C1 segment of cervical spinal cord (tissue), 14 donors: ENCODE measurements at regions not wholly inside any gene's neighbourhood (a gene's known extent, or its start where the extent isn't known, plus 50 kb on each side); places are given as distances from the start of the nearest gene placed in this dataset.
"Not testable (repeated sequence)": the region's sequence is repeated elsewhere in the genome, so short reads cannot be mapped to it uniquely, and the experiment has no call there.

Source experiments
- DNase-seq, 14 donors: peaks; one replicate each; lab custom pipeline; 2025; lab: John Stamatoyannopoulos, UW

DNA sequence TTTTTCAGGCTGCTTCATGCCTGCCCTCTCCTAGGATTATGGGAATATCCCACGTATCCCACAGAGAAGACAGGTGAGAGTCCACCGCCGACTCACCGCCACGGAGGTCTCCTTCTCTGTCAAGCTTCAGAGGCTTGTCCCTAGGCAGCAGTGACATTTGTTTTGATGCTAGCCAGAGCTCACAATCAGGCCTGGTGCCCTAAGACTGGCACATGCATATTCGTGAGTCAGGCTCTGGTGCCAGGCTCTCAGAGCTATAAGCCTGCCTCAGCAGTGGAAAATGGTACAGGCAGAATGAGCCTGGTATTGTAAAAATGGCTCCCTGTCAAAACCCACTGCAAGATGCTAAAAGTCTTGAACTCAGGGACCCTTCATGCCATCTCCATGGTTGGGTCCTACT, 65.5 kb downstream of the RBMY1A1 start:
- no peak for DNase-seq

DNA sequence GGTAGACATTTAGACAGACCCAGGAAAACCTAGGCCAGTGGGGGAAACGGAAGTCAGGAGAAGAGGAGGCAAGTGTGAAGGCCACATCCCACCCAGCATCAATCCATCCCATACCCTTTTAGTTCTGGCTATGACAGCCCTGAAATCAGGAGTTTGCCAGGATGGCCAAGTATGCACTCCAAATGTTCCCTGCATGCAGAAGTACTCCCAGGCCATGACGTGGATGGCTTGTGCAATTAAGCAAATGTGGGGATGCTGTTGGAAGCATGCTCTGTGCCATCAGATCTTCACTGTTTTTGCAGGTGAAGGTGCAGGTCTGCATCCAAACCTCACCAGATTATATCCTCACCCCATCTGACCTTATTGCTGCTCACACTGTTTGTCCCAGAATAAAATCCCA, 66.8 kb downstream of the RBMY1A1 start:
- DNase-seq = no peak

DNA sequence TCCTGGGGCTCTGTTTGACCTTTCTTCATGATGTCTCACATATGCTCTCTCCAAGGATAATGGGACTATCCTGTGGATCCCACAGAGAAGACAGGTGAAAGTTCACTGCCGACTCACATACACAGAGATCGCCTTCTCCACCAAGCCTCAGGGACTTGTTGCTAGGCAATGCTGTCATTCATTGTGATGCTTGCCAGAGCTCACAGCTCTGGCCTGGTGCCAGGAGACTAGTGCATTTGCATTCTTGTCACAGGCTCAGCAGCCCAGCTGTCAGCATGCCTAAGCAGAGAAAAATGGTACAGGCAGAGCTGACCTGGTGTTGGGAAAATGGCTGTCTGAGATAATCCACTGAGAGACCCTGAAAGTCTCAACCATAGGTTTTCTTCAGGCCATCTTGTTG, 67.9 kb downstream of the RBMY1A1 start:
- peak in 3 of 14 donors; percentile 0 to 33 (median 1) for DNase-seq

DNA sequence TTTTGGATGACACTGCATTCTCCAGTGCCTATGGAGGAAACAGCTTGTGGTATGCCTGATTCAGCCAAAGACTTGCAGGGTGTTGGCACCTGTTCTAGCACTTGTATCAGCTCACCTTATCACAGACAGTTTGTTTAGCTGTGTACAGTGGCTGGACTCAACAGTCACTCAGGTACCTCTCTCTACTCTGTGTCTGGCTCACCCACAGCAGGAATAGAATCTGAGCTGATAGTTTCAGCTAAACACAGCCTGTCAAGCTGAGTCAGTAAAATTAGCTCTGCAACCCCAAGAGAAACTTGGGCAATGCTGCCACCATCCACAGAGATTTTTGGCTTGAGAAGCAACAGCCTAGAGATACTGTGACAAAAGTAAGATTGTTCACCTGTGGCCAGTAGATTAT, 101.5 kb downstream of the RBMY1A1 start:
- no peak for DNase-seq

GRCh38 chrY:21650496-21650895, 115.8 kb downstream of the RBMY1A1 start:
- DNase-seq = no peak

GRCh38 chrY:21659057-21659456, 124.4 kb downstream of the RBMY1A1 start:
- not testable (repeated sequence) for DNase-seq

DNA sequence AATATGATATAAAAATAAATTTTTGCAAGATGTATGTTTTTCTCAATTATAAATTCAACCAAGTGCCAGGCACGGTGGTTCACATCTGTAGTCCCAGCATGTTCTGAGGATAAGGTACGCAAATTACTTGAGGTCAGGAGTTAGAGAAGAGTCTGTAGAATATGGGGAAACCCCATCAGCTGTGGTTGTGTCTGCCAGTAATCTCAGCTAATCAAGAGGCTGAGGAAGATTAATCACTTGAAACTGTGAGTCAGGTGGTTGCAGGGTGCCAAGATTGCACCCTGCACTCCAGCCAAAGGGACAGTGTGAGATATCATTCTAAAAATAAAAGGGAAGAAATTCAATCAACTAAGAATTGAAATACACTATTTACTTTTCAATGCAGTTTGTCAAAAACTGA, 144.9 kb downstream of the RBMY1A1 start:
- not testable (repeated sequence) for DNase-seq

- DNase-seq = not testable (repeated sequence)
Measured at GRCh38 chrY:21686369-21686768, 151.7 kb downstream of the RBMY1A1 start.

GRCh38 chrY:21701951-21702350, 167.3 kb downstream of the RBMY1A1 start:
- DNase-seq = not testable (repeated sequence)

- DNase-seq = not testable (repeated sequence)
Measured at GRCh38 chrY:21702927-21703326, 168.2 kb downstream of the RBMY1A1 start.

DNA sequence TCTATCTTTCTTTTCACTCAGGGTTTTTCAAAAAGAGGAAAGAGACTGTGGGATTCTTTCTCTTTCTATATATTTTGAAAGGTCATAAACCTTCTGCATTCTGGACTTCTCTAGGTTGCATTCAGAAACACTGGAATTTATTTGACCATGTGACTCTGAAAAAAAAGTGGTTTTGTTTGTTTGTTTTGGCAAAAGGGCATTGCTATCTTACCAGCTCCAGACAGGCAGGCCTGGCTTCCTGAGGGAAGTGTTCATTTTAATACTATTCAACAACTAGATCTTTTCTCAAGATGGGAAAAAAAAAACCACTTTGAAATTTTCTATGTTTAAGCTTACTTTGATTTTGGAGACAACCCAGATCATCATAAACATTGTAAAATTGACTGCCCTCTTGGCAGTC, 170.6 kb downstream of the RBMY1A1 start:
- no peak for DNase-seq

GRCh38 chrY:21706611-21707010, 171.9 kb downstream of the RBMY1A1 start:
- DNase-seq = not testable (repeated sequence)

DNA sequence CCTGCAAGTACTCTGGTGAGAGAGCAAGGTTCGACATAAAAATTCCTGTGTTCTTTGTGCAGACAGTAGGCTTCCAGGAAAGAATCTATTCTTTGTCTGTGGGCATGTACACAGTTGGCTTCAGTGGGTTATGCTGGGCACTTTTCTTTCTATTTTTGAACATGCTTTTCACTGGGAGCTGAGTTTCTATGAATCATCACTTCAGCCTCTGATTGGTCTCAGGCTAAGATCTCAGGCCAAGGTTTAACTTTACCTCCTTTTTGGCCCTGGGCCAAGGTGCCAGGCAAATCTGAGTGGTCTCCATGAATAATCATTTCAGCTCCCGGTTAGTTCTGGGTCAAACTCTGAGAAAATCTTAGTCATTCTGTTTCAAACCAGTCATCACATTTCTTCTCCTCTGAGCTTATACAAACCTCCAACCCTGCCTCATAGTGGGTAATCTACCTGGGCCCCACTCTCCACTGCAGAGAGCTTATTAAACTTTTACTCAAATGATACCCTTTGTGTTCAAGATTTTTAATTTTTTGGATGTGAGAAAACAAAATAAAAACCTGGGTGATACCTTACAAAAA, 158.8 kb downstream of the RBMY1D start:
- DNase-seq = not testable (repeated sequence)

- DNase-seq = not testable (repeated sequence)
Measured at GRCh38 chrY:21744998-21745397, 149.3 kb downstream of the RBMY1D start.

DNA sequence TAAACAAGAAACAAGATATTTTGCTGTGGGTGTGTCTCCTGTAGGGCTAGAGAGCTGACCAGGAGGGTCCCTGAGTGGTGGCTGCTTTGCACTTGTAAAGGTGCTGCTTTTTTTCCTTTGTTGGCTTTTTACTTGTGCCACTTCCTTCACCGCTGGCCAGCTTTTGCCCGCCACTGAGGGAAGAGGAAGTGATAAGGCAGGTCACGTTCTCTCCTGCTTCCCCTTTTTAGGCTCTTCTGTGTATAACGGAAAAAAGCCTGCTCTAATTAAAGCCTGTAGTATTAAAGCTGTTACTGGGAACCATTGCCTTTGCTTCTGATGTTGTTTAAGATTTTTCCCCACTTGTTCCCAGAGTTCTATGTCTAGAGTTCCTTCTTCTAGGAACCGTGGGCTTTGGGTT, 134.1 kb downstream of the RBMY1D start:
- DNase-seq = not testable (repeated sequence)

DNA sequence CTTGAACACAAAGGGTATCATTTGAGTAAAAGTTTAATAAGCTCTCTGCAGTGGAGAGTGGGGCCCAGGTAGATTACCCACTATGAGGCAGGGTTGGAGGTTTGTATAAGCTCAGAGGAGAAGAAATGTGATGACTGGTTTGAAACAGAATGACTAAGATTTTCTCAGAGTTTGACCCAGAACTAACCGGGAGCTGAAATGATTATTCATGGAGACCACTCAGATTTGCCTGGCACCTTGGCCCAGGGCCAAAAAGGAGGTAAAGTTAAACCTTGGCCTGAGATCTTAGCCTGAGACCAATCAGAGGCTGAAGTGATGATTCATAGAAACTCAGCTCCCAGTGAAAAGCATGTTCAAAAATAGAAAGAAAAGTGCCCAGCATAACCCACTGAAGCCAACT, 126.5 kb downstream of the RBMY1D start:
- DNase-seq = not testable (repeated sequence)

DNA sequence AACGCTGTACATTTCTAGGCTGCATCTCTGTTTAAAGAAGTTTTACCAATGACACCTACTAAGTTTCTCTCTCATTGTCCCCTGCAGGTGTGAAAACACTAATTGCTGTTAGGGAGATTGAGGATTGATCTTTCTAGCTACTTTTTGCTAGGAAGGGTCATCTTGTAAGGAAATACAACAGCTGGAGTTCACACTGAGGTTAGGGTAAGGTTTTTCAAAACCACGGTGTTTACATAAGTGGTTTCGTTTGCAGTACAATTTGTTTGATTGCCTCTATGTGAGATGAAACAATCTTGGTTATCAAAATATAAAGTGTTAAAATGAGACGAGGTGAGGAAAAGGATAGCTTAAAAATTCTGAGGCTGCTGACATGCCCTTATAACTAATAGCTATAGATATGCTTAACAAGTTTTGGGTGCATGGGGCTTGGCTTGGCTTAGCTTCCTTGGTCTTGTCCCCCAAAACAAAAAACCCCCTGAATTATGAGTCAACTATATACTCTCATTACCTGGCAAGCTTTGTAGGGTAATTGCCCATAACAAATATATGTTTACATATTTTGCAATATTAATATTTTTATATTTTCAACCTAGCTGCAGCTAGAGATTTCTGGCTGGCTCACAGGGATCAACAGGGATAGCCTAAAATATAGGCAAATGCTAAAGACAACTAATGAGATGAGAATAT, 112.0 kb downstream of the RBMY1D start:
- DNase-seq = not testable (repeated sequence)

GRCh38 chrY:21813484-21814233, 80.7 kb downstream of the RBMY1D start:
- no peak for DNase-seq

GRCh38 chrY:21814491-21814890, 79.8 kb downstream of the RBMY1D start:
- DNase-seq = no peak

DNA sequence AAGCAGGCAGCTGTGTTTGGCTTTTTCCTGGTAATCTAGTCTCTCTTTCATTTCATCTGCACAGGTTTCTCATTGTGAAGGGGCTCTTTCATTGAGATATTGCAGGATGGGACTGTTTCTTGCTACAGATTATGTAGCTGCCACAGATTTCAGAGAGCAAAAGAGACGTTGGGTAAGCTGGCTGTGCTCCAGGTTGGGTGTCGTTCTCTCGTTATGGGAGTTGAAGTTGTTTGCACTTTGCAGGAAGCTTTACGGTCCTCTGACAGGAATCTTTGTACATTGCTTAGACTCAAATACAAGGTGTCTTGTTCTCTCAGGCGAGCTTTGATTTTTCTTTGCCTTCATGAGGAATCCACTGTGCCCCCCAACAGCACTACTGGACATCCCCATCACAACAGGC, 72.4 kb downstream of the RBMY1D start:
- DNase-seq = no peak

- DNase-seq = no peak
Measured at GRCh38 chrY:21827593-21827992, 66.7 kb downstream of the RBMY1D start.
